ENCODE measurements at regions not wholly inside any gene's neighbourhood (a gene's known extent, or its start where the extent isn't known, plus 50 kb on each side); places are given as distances from the start of the nearest gene placed in this dataset.

GRCh38 chr18:60978338-60978737, 354.9 kb upstream of the CDH20 start:
- TF ChIP-seq, protein P1, sequence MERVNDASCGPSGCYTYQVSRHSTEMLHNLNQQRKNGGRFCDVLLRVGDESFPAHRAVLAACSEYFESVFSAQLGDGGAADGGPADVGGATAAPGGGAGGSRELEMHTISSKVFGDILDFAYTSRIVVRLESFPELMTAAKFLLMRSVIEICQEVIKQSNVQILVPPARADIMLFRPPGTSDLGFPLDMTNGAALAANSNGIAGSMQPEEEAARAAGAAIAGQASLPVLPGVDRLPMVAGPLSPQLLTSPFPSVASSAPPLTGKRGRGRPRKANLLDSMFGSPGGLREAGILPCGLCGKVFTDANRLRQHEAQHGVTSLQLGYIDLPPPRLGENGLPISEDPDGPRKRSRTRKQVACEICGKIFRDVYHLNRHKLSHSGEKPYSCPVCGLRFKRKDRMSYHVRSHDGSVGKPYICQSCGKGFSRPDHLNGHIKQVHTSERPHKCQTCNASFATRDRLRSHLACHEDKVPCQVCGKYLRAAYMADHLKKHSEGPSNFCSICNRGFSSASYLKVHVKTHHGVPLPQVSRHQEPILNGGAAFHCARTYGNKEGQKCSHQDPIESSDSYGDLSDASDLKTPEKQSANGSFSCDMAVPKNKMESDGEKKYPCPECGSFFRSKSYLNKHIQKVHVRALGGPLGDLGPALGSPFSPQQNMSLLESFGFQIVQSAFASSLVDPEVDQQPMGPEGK (CRISPR knock-in tag; IDR thresholded peaks at IDR 0.05; ENCODE audit: borderline replicate concordance): 0 out of 2 replicates have a peak, but pooled peaks have one; percentile 35
- no peak for TF ChIP-seq RARB (CRISPR knock-in tag; IDR thresholded peaks at IDR 0.05)
- TF ChIP-seq ZC3H10 (CRISPR knock-in tag; IDR thresholded peaks at IDR 0.05): no peak
- TF ChIP-seq, protein P2, sequence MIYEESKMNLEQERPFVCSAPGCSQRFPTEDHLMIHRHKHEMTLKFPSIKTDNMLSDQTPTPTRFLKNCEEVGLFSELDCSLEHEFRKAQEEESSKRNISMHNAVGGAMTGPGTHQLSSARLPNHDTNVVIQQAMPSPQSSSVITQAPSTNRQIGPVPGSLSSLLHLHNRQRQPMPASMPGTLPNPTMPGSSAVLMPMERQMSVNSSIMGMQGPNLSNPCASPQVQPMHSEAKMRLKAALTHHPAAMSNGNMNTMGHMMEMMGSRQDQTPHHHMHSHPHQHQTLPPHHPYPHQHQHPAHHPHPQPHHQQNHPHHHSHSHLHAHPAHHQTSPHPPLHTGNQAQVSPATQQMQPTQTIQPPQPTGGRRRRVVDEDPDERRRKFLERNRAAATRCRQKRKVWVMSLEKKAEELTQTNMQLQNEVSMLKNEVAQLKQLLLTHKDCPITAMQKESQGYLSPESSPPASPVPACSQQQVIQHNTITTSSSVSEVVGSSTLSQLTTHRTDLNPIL (CRISPR knock-in tag; IDR thresholded peaks at IDR 0.05; ENCODE audit: low read depth): no peak
- no peak for TF ChIP-seq POU6F1 (CRISPR knock-in tag; IDR thresholded peaks at IDR 0.05; ENCODE audit: borderline replicate concordance, low read depth)
- no peak for TF ChIP-seq TCF4 (CRISPR knock-in tag; IDR thresholded peaks at IDR 0.05; ENCODE audit: borderline replicate concordance)
- TF ChIP-seq ZNF8 (CRISPR knock-in tag; IDR thresholded peaks at IDR 0.05): no peak

Measured in SK-N-SH treated with all-trans-retinoic acid at 6 μM for 48 hours (cell line).